IMR-90 (cell line): ENCODE measurements at regions not wholly inside any gene's neighbourhood (a gene's known extent, or its start where the extent isn't known, plus 50 kb on each side); places are given as distances from the start of the nearest gene placed in this dataset.

Source experiments
- ATAC-seq: fragments of 200-7000 bp; cut with Tn5 transposase; 2 replicates; pipeline ENCODE4 v1.9.1; 2020; ENCODE audit warnings: low read depth, mild to moderate bottlenecking, moderate library complexity
- BruUV-seq: library from RNA; stranded (reverse); fragments of 400-500 nt; replicated peaks from 2 replicates; lab custom pipeline; 2021; lab: Mats Ljungman, UMichigan
- CTCF ChIA-PET: fragments of 300-600 bp; formaldehyde crosslinking; extraction: SDS; loops from one replicate; lab custom pipeline; 2021; ENCODE audit warnings: antibody characterized with exemption; lab: Yijun Ruan, JAX
- POLR2A ChIA-PET: fragments of 300-600 bp; sonication (Branson Sonifier 250); formaldehyde crosslinking; loops from one replicate; lab custom pipeline; 2022; ENCODE audit warnings: antibody characterized with exemption; ENCODE audit not compliant: unreplicated experiment; lab: Charles Lee
- DNase-seq: peaks from one replicate; pipeline ENCODE4 v3.0.0; 2013
- H2AFZ ChIP-seq: replicated peaks from 2 replicates; pipeline ENCODE3; 2013; ENCODE audit warnings: low read length, mild to moderate bottlenecking; ENCODE audit not compliant: poor library complexity
- H2AK5ac ChIP-seq: 2 replicates; pipeline ENCODE4 v1.6.1; 2013; ENCODE audit warnings: low read depth, low read length, inconsistent platforms
- H2AK9ac ChIP-seq: replicated peaks from 2 replicates; pipeline ENCODE3; 2013; ENCODE audit warnings: mild to moderate bottlenecking, low read depth, low read length, moderate library complexity; ENCODE audit not compliant: poor library complexity
- H2BK120ac ChIP-seq: 2 replicates; pipeline ENCODE4 v1.6.1; 2013; ENCODE audit warnings: low read depth, low read length, inconsistent platforms
- H2BK15ac ChIP-seq: 3 replicates; pipeline ENCODE4 v1.6.1; 2013; ENCODE audit warnings: low read depth, low read length, inconsistent platforms
- H2BK20ac ChIP-seq: 2 replicates; pipeline ENCODE4 v1.6.1; 2013; ENCODE audit warnings: low read depth, mild to moderate bottlenecking, inconsistent platforms, low read length, moderate library complexity
- H2BK5ac ChIP-seq: 2 replicates; pipeline ENCODE4 v1.6.1; 2013; ENCODE audit warnings: mild to moderate bottlenecking, low read depth, low read length, inconsistent platforms; ENCODE audit not compliant: poor library complexity, severe bottlenecking
- H3K14ac ChIP-seq: replicated peaks from 2 replicates; pipeline ENCODE4 v1.6.1; 2013; ENCODE audit warnings: low read depth, low read length, inconsistent platforms
- H3K18ac ChIP-seq: 2 replicates; pipeline ENCODE4 v1.6.1; 2013; ENCODE audit warnings: low read depth, low read length, control low read depth
- H3K23ac ChIP-seq: 2 replicates; pipeline ENCODE4 v1.6.1; 2013; ENCODE audit warnings: low read depth, low read length, inconsistent platforms
- H3K27ac ChIP-seq: 2 replicates; pipeline ENCODE4 v1.5.1; 2013; ENCODE audit warnings: mild to moderate bottlenecking, control low read depth, low read length; ENCODE audit not compliant: insufficient read depth
- H3K27me3 ChIP-seq: 2 replicates; pipeline ENCODE4 v1.6.1; 2013; ENCODE audit warnings: low read length; ENCODE audit not compliant: control insufficient read depth, insufficient read depth
- H3K36me3 ChIP-seq: 2 replicates; pipeline ENCODE4 v1.6.1; 2013; ENCODE audit warnings: low read length, mixed read lengths; ENCODE audit not compliant: control insufficient read depth, insufficient read depth
- H3K4ac ChIP-seq: 2 replicates; pipeline ENCODE4 v1.6.1; 2013; ENCODE audit warnings: low read depth, low read length, inconsistent platforms
- H3K4me1 ChIP-seq: 2 replicates; pipeline ENCODE4 v1.6.1; 2013; ENCODE audit warnings: low read length, mixed read lengths; ENCODE audit not compliant: control insufficient read depth, insufficient read depth
- H3K4me2 ChIP-seq: 2 replicates; pipeline ENCODE4 v1.6.1; 2013; ENCODE audit warnings: low read depth, mild to moderate bottlenecking, control low read depth, low read length, moderate library complexity
- H3K4me3 ChIP-seq: 2 replicates; pipeline ENCODE4 v1.5.1; 2013; ENCODE audit warnings: low read depth, mild to moderate bottlenecking, control low read depth, low read length, moderate library complexity; ENCODE audit not compliant: insufficient read depth
- H3K56ac ChIP-seq: 2 replicates; pipeline ENCODE4 v1.6.1; 2013; ENCODE audit warnings: low read length, inconsistent platforms; ENCODE audit not compliant: insufficient read depth; ENCODE audit errors: extremely low read depth
- H3K79me1 ChIP-seq, 2 experiments: 2 replicates each; pipeline ENCODE4 v1.6.1; 2013; ENCODE audit warnings: low read length in 2 of 2, inconsistent platforms in 1 of 2, low read depth in 1 of 2
- H3K9ac ChIP-seq: 2 replicates; pipeline ENCODE4 v1.6.1; 2013; ENCODE audit warnings: low read depth, low read length, control low read depth
- H3K9me1 ChIP-seq: 2 replicates; pipeline ENCODE4 v1.6.1; 2013; ENCODE audit warnings: low read length, inconsistent platforms; ENCODE audit not compliant: insufficient read depth
- H3K9me3 ChIP-seq: 2 replicates; pipeline ENCODE4 v1.6.1; 2013; ENCODE audit warnings: low read length; ENCODE audit not compliant: control insufficient read depth, insufficient read depth
- H4K20me1 ChIP-seq: 2 replicates; pipeline ENCODE4 v1.6.1; 2013; ENCODE audit warnings: low read length, inconsistent platforms; ENCODE audit not compliant: insufficient read depth
- H4K5ac ChIP-seq: 2 replicates; pipeline ENCODE4 v1.6.1; 2013; ENCODE audit warnings: mild to moderate bottlenecking, low read depth, low read length, control low read depth
- H4K8ac ChIP-seq, 2 experiments: 2 replicates each; pipeline ENCODE4 v1.6.1; 2013; ENCODE audit warnings: low read depth in 2 of 2, low read length in 2 of 2, control low read depth in 1 of 2, inconsistent platforms in 1 of 2
- H4K91ac ChIP-seq: 2 replicates; pipeline ENCODE4 v1.6.1; 2013; ENCODE audit warnings: low read depth, low read length, inconsistent platforms; ENCODE audit not compliant: insufficient read depth
- MAFK ChIP-seq: IDR thresholded peaks from 2 replicates; pipeline ENCODE4 v1.6.1; 2012; ENCODE audit warnings: low read depth, low read length, improper control_type of control experiment
- RAD21 ChIP-seq: IDR thresholded peaks from 2 replicates; pipeline ENCODE4 v1.6.1; 2012; ENCODE audit warnings: low read length, improper control_type of control experiment
- WGBS, 2 experiments: methylation state at CpG; one replicate each; pipeline versions ENCODE4 v1.1.5 to v1.1.7; 2013; ENCODE audit warnings: missing lambda C conversion rate in 2 of 2; ENCODE audit not compliant: insufficient read length in 1 of 2; ENCODE audit errors: extremely low coverage in 2 of 2; 5-methylcytosine and 5-hydroxymethylcytosine counted together
- dilution Hi-C: fragments of 300-500 bp; cut with HindIII; formaldehyde crosslinking; loops from one replicate; pipeline ENCODE4 v1.14.3; 2018; ENCODE audit warnings: low sequenced_read_pairs; ENCODE audit not compliant: unreplicated experiment
- in situ Hi-C: fragments of 300-500 bp; cut with MboI; formaldehyde crosslinking; loops from 3 replicates; pipeline ENCODE4 v1.14.3; 2019; ENCODE audit warnings: low sequenced_read_pairs, inconsistent platforms, mixed read lengths
- intact Hi-C: fragments of 100-400 bp; cut with micrococcal nuclease; formaldehyde crosslinking; loops from 2 replicates; pipeline ENCODE4 v1.10.0; 2022

DNA sequence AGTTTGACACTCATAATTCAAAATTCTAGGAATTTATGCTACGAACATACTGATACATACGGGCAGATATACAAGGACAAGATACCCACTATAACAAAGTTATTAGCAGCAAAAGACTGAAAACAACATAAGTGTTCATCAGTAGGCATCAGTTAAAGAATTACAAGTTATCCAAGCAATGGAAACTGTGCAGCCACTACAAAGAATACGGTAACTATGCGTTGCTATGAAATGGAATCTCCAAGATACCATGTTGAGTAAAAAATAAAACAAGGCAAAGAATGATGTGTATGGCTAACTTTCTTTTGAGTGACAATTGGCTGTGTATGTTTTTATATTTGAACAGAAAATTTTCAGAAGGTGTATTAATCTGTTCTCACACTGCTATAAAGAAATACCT is 151.7 kb downstream of the ADAMTS15 start:
- 0 out of 2 replicates have a peak overlapping the region, but pooled peaks have one; percentile 24 for H3K14ac ChIP-seq
- H3K4ac ChIP-seq = no peak overlapping the region
- H2BK120ac ChIP-seq = peak overlapping the region; percentile 19; the same call in 1 of the 2 replicates
- POLR2A ChIA-PET = no interaction called here
- peak overlapping the region; percentile 89 for H2BK5ac ChIP-seq
- in situ Hi-C loops = no loop called here
- peak; percentile 64 for DNase-seq
- peak; percentile 40; the same call in 1 of the 2 replicates for ATAC-seq
- no peaks in the 10 kb centered on the region for H3K79me1 ChIP-seq
- CTCF ChIA-PET = no interaction called here
- WGBS, 2 experiments = no CpG with 5 or more reads among the region's 4 CpGs
- H3K56ac ChIP-seq = no peak overlapping the region
- H4K8ac ChIP-seq = no peak overlapping the region; a peak in 2 of 4 replicates
- no peaks in the 10 kb centered on the region for H3K9me3 ChIP-seq
- H3K27ac ChIP-seq = no peak overlapping the region
- no peak overlapping the region; the same call in 2 of the 3 replicates for H2BK15ac ChIP-seq
- no peaks in the 10 kb centered on the region for H4K20me1 ChIP-seq
- no peak overlapping the region for H2AK9ac ChIP-seq
- peaks cover 13% of the 10 kb centered on the region for H3K4me1 ChIP-seq
- intact Hi-C loops = loop anchor here (2.0 to 5.0 kb wide), 2 partner anchors 123 to 149 kb away; no protein-coding TSS in a partner anchor
- dilution Hi-C loops = no loop called here
- peaks cover 20% of the 10 kb centered on the region for H3K9me1 ChIP-seq
- no peak overlapping the region for H2AK5ac ChIP-seq
- H2BK20ac ChIP-seq = no peak overlapping the region
- no peak overlapping the region for H3K4me2 ChIP-seq
- no peak overlapping the region for H2AFZ ChIP-seq
- no peaks in the 10 kb centered on the region for H3K36me3 ChIP-seq
- no peak overlapping the region for H3K23ac ChIP-seq
- H3K4me3 ChIP-seq = no peak overlapping the region
- H3K9ac ChIP-seq = no peak overlapping the region
- H4K91ac ChIP-seq = no peak overlapping the region
- BruUV-seq = no TSS peak
- 0 out of 2 replicates have a peak, but pooled peaks have one; percentile 7 for TF ChIP-seq RAD21
- TF ChIP-seq MAFK = no peak
- H3K27me3 ChIP-seq = peaks cover 2% of the 10 kb centered on the region; the same call in 1 of the 2 replicates
- no peak overlapping the region for H4K5ac ChIP-seq
- H3K18ac ChIP-seq = no peak overlapping the region; the same call in 1 of the 2 replicates
